ENCODE measurements at regions not wholly inside any gene's neighbourhood (a gene's known extent, or its start where the extent isn't known, plus 50 kb on each side); places are given as distances from the start of the nearest gene placed in this dataset.

- no peak for DNase-seq
Observed at GRCh38 chr4:27272217-27272616, 411.6 kb downstream of the STIM2 start.

GRCh38 chr4:27276307-27277073 is 415.8 kb downstream of the STIM2 start:
- DNase-seq = no peak

- no peak for DNase-seq
Observed at GRCh38 chr4:27278615-27279375, 418.2 kb downstream of the STIM2 start.

- DNase-seq = no peak
Observed at GRCh38 chr4:27288496-27288895, 427.9 kb downstream of the STIM2 start.

- DNase-seq = no peak
Observed at GRCh38 chr4:27289704-27290103, 429.1 kb downstream of the STIM2 start.

GRCh38 chr4:27293831-27294230 is 433.2 kb downstream of the STIM2 start:
- no peak for DNase-seq

GRCh38 chr4:27304751-27305150 is 444.1 kb downstream of the STIM2 start:
- no peak for DNase-seq

GRCh38 chr4:27305246-27305645 is 444.6 kb downstream of the STIM2 start:
- no peak for DNase-seq

GRCh38 chr4:27308379-27308778 is 447.7 kb downstream of the STIM2 start:
- no peak for DNase-seq

GRCh38 chr4:27315625-27316024 is 455.0 kb downstream of the STIM2 start:
- DNase-seq = no peak

GRCh38 chr4:27316176-27316575 is 455.5 kb downstream of the STIM2 start:
- DNase-seq = no peak

GRCh38 chr4:27318740-27319139 is 458.1 kb downstream of the STIM2 start:
- DNase-seq = no peak

- DNase-seq = no peak
Observed at GRCh38 chr4:27326991-27327390, 466.4 kb downstream of the STIM2 start.

- DNase-seq = no peak
Observed at GRCh38 chr4:27327421-27328181, 467.0 kb downstream of the STIM2 start.

GRCh38 chr4:27338530-27338929 is 477.9 kb downstream of the STIM2 start:
- no peak for DNase-seq

GRCh38 chr4:27343411-27343810 is 482.8 kb downstream of the STIM2 start:
- no peak for DNase-seq

- DNase-seq = no peak
Observed at GRCh38 chr4:27350161-27350560, 489.5 kb downstream of the STIM2 start.

GRCh38 chr4:27357283-27357682 is 496.6 kb downstream of the STIM2 start:
- DNase-seq = no peak

- DNase-seq = no peak
Observed at GRCh38 chr4:27358269-27358668, 497.6 kb downstream of the STIM2 start.

GRCh38 chr4:27360131-27360530 is 499.5 kb downstream of the STIM2 start:
- DNase-seq = no peak

GRCh38 chr4:27360790-27361267 is 500.2 kb downstream of the STIM2 start:
- DNase-seq = no peak

- DNase-seq = no peak
Observed at GRCh38 chr4:27364509-27364908, 503.9 kb downstream of the STIM2 start.

- no peak for DNase-seq
Observed at GRCh38 chr4:27366104-27366823, 505.6 kb downstream of the STIM2 start.

Measured in amniotic stem cell (primary cell).